GM18520 (cell line): ENCODE measurements at regions not wholly inside any gene's neighbourhood (a gene's known extent, or its start where the extent isn't known, plus 50 kb on each side); places are given as distances from the start of the nearest gene placed in this dataset.
"Not testable (repeated sequence)": the region's sequence is repeated elsewhere in the genome, so short reads cannot be mapped to it uniquely, and the experiment has no call there.

ENCODE experiments used
- ATAC-seq: cut with Tn5 transposase; IDR thresholded peaks from one replicate; pipeline ENCODE4 v1.9.1; 2021; ENCODE audit not compliant: unreplicated experiment

GRCh38 chr6:16950302-16950701, 151.5 kb upstream of the STMND1 start:
- no peak for ATAC-seq

- no peak for ATAC-seq
These were observed 152.1 kb upstream of the STMND1 start for GRCh38 chr6:16949716-16950115.

- ATAC-seq, result no peak
These were observed 153.5 kb upstream of the STMND1 start for GRCh38 chr6:16948396-16948795.

- ATAC-seq, result no peak
These were observed 154.4 kb upstream of the STMND1 start for GRCh38 chr6:16947375-16948015.

- ATAC-seq, result no peak
These were observed 157.3 kb upstream of the STMND1 start for GRCh38 chr6:16944596-16944995.

- no peak for ATAC-seq
These were observed 162.0 kb upstream of the STMND1 start for GRCh38 chr6:16939839-16940238.

- ATAC-seq, result no peak
These were observed 162.5 kb upstream of the STMND1 start for GRCh38 chr6:16939351-16939750.

GRCh38 chr6:16936893-16937292, 165.0 kb upstream of the STMND1 start:
- ATAC-seq, result no peak

- ATAC-seq, result no peak
These were observed 167.9 kb upstream of the STMND1 start for GRCh38 chr6:16933961-16934360.

- no peak for ATAC-seq
These were observed 168.3 kb upstream of the STMND1 start for GRCh38 chr6:16933532-16933931.

GRCh38 chr6:16932920-16933319, 168.9 kb upstream of the STMND1 start:
- no peak for ATAC-seq

GRCh38 chr6:16931079-16931478, 169.8 kb upstream of the ATXN1 start:
- ATAC-seq, result not testable (repeated sequence)

- ATAC-seq, result no peak
These were observed 169.2 kb upstream of the ATXN1 start for GRCh38 chr6:16930432-16930831.

- ATAC-seq, result no peak
These were observed 168.5 kb upstream of the ATXN1 start for GRCh38 chr6:16929809-16930208.

- ATAC-seq, result no peak
These were observed 167.1 kb upstream of the ATXN1 start for GRCh38 chr6:16928387-16928786.

GRCh38 chr6:16927205-16927604, 165.9 kb upstream of the ATXN1 start:
- no peak for ATAC-seq

- ATAC-seq, result no peak
These were observed 164.2 kb upstream of the ATXN1 start for GRCh38 chr6:16925461-16925860.

- no peak for ATAC-seq
These were observed 161.0 kb upstream of the ATXN1 start for GRCh38 chr6:16922282-16922681.

- ATAC-seq, result no peak
These were observed 160.3 kb upstream of the ATXN1 start for GRCh38 chr6:16921399-16922110.

GRCh38 chr6:16918586-16918985, 157.3 kb upstream of the ATXN1 start:
- no peak for ATAC-seq

- no peak for ATAC-seq
These were observed 152.9 kb upstream of the ATXN1 start for GRCh38 chr6:16914184-16914583.

GRCh38 chr6:16912756-16913155, 151.5 kb upstream of the ATXN1 start:
- no peak for ATAC-seq

GRCh38 chr6:16911088-16911487, 149.8 kb upstream of the ATXN1 start:
- no peak for ATAC-seq
